ENCODE measurements at regions not wholly inside any gene's neighbourhood (a gene's known extent, or its start where the extent isn't known, plus 50 kb on each side); places are given as distances from the start of the nearest gene placed in this dataset.

DNA sequence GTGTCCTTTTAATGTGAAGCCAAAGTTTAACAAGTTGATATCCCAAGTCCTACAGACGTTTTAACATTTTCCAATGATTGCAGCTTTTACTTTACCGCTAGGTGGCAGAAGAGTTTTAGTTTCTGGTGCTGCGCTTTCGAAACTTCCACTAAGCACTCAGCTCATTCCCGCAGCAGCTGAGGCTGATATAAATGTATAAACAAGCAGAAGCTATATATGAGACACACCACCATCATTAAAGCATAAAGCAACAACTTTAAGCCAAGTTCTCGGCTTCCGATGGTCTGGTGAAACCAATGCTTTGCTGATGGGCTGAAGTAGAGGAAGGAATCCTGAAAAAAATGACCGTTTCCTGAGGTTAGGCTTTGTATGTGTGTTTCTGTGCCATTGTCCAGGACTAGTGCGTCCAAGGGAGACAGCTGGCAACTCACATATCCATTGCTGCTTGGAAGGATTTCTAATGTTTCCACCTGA lies 753.9 kb downstream of the OLFM4 start:
- DNase-seq (ENCODE audit: low read depth in 1 of 2, low spot score in 2 of 2) (peak in 1 of 2 experiments; percentile 47), FAIRE-seq (peak; percentile 96)
- Histone ChIP-seq H2BK5ac (ENCODE audit: low read depth, low read length) (no peak overlapping the region), H3K79me1 (ENCODE audit: low read depth, low read length) (no peaks in the 10 kb centered on the region), H3K23me2 (ENCODE audit: low read depth, low read length) (no peaks in the 10 kb centered on the region), H3K36me3 (ENCODE audit: control insufficient read depth in 2 of 4, insufficient read depth in 4 of 4, low read length in 3 of 4) (no peaks in the 10 kb centered on the region), H2BK120ac (replicated peaks; ENCODE audit: low read depth, low read length) (no peak overlapping the region), H3K4me1 (replicated peaks in 1 of 4; ENCODE audit: control insufficient read depth in 3 of 4, insufficient read depth in 4 of 4, low read length in 3 of 4) (peaks cover 0 to 3% (median 1%) of the 10 kb centered on the region in 4 experiments; a peak in 5 of 7 replicates), H3K23ac (ENCODE audit: insufficient read length) (no peak overlapping the region), H3K79me2 (ENCODE audit: control insufficient read depth in 1 of 2, insufficient read depth in 2 of 2, low read length in 2 of 2) (no peaks in the 10 kb centered on the region), H2AK5ac (ENCODE audit: low read depth, low read length) (no peak overlapping the region), H3K4me2 (ENCODE audit: insufficient read depth in 1 of 2, low read depth in 2 of 2, low read length in 2 of 2) (no peak overlapping the region), H3K56ac (replicated peaks; ENCODE audit: insufficient read length, low read depth, low read length) (no peak overlapping the region), H4K8ac (ENCODE audit: extremely low read depth, insufficient read depth, low read length) (no peak overlapping the region), H4K91ac (replicated peaks; ENCODE audit: insufficient read length, low read length) (no peak overlapping the region), H2AFZ (ENCODE audit: low read length) (peak overlapping the region; percentile 83), H3K14ac (ENCODE audit: insufficient read length) (no peak overlapping the region), H3K27me3 (replicated peaks in 1 of 4; ENCODE audit: control insufficient read depth in 3 of 4, extremely low read depth in 1 of 4, insufficient read depth in 3 of 4, low read length in 3 of 4) (no peaks in the 10 kb centered on the region; a peak in 1 of 7 replicates), H3K18ac (ENCODE audit: extremely low read depth, low read length) (no peak overlapping the region), H2BK15ac (ENCODE audit: low read length) (no peak overlapping the region), H3K4ac (replicated peaks; ENCODE audit: insufficient read length, low read depth, low read length) (no peak overlapping the region), H3K9me3 (ENCODE audit: insufficient read depth in 2 of 2, low read depth in 1 of 2, low read length in 1 of 2) (no peaks in the 10 kb centered on the region), H4K5ac (ENCODE audit: insufficient read length, low read depth, low read length) (no peak overlapping the region), H3K4me3 (ENCODE audit: extremely low read depth in 1 of 4, insufficient read depth in 2 of 4, low read depth in 3 of 4, low read length in 4 of 4) (peak overlapping the region in 1 of 4 experiments; percentile 19; a peak in 1 of 8 replicates), H3K27ac (ENCODE audit: low read depth, low read length) (no peak overlapping the region), H3K9ac (replicated peaks in 1 of 4; ENCODE audit: extremely low read depth in 1 of 4, low read depth in 3 of 4, low read length in 3 of 4) (no peak overlapping the region), H2BK20ac (ENCODE audit: low read length) (no peak overlapping the region), H2BK12ac (ENCODE audit: low read depth, low read length) (no peak overlapping the region), H4K20me1 (replicated peaks in 1 of 2; ENCODE audit: control insufficient read depth in 1 of 2, insufficient read depth in 2 of 2, low read length in 2 of 2) (no peaks in the 10 kb centered on the region)
- POLR2A ChIA-PET (ENCODE audit: partially characterized antibody), result no interaction called here
- 30% methylated on average over 9 of the region's 9 CpGs; no CpG with 5 or more reads in 1 of the 2 experiments for WGBS, 2 experiments (ENCODE audit: extremely low coverage in 1 of 2, insufficient coverage in 1 of 2, insufficient read length in 1 of 2, insufficient replicate concordance in 2 of 2, low coverage in 1 of 2, low lambda C conversion rate in 2 of 2, missing lambda C conversion rate in 1 of 2)
- CTCF ChIA-PET (ENCODE audit: partially characterized antibody), result interaction anchor here (0.6 to 3.2 kb wide), 65 partner anchors 9 to 1463 kb away, joined by 3 to 28 read pairs (median 3); no protein-coding TSS in a partner anchor
- TF ChIP-seq MAFK (IDR thresholded peaks at IDR 0.05; ENCODE audit: low read depth, low read length), result no peak
- TF ChIP-seq CEBPB (IDR thresholded peaks at IDR 0.05; ENCODE audit: low read depth, low read length), result peak; percentile 71
- peak; percentile 31; the same call in 1 of the 2 replicates for TF ChIP-seq KDM5A (IDR thresholded peaks at IDR 0.05; ENCODE audit: low read length)
- TF ChIP-seq RFX5 (IDR thresholded peaks at IDR 0.05; ENCODE audit: borderline replicate concordance, low read depth, low read length), result no peak
- no peak for TF ChIP-seq KDM4A (IDR thresholded peaks at IDR 0.05; ENCODE audit: low read depth, low read length, severe bottlenecking)
- TF ChIP-seq JUND (IDR thresholded peaks at IDR 0.05; ENCODE audit: low read length), result no peak
- no peak for TF ChIP-seq ZNF274 (IDR thresholded peaks at IDR 0.05; ENCODE audit: borderline replicate concordance, extremely low read depth, low read length)
- TF ChIP-seq, protein P1, sequence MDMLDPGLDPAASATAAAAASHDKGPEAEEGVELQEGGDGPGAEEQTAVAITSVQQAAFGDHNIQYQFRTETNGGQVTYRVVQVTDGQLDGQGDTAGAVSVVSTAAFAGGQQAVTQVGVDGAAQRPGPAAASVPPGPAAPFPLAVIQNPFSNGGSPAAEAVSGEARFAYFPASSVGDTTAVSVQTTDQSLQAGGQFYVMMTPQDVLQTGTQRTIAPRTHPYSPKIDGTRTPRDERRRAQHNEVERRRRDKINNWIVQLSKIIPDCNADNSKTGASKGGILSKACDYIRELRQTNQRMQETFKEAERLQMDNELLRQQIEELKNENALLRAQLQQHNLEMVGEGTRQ (IDR thresholded peaks at IDR 0.05; ENCODE audit: low read length), result no peak
- TF ChIP-seq SP4 (IDR thresholded peaks at IDR 0.05; ENCODE audit: low read length), result no peak
- TF ChIP-seq, protein P2, sequence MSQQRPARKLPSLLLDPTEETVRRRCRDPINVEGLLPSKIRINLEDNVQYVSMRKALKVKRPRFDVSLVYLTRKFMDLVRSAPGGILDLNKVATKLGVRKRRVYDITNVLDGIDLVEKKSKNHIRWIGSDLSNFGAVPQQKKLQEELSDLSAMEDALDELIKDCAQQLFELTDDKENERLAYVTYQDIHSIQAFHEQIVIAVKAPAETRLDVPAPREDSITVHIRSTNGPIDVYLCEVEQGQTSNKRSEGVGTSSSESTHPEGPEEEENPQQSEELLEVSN (IDR thresholded peaks at IDR 0.05), result no peak
- no peak for TF ChIP-seq POU5F1 (IDR thresholded peaks at IDR 0.05; ENCODE audit: low read depth, low read length)
